ENCODE measurements at regions not wholly inside any gene's neighbourhood (a gene's known extent, or its start where the extent isn't known, plus 50 kb on each side); places are given as distances from the start of the nearest gene placed in this dataset.

GRCh38 chr3:3745693-3746092, 53.5 kb upstream of the LRRN1 start:
- DNase-seq: no peak
- intact Hi-C loops (cut with DNase I): no loop called here
- ATAC-seq: no peak

- ATAC-seq (no peak), DNase-seq (no peak)
- intact Hi-C loops (cut with DNase I): no loop called here
Measured at GRCh38 chr3:3744826-3745225, 54.4 kb upstream of the LRRN1 start.

GRCh38 chr3:3743754-3744153, 55.5 kb upstream of the LRRN1 start:
- ATAC-seq: no peak
- DNase-seq: no peak
- intact Hi-C loops (cut with DNase I): no loop called here

- intact Hi-C loops (cut with DNase I): no loop called here
- ATAC-seq: no peak
- no peak for DNase-seq
Measured at GRCh38 chr3:3740061-3740460, 59.2 kb upstream of the LRRN1 start.

GRCh38 chr3:3739330-3740060, 59.7 kb upstream of the LRRN1 start:
- ATAC-seq: peak in 1 of 2 donors; percentile 30

GRCh38 chr3:3737531-3737930, 61.7 kb upstream of the LRRN1 start:
- ATAC-seq (no peak), DNase-seq (no peak)
- intact Hi-C loops (cut with DNase I): no loop called here

More at GRCh38 chr3:3739330-3740060, 59.7 kb upstream of the LRRN1 start:
- DNase-seq: no peak
- intact Hi-C loops (cut with DNase I): no loop called here

- intact Hi-C loops (cut with DNase I): no loop called here
- no peak for ATAC-seq
- no peak for DNase-seq
Measured at GRCh38 chr3:3735919-3736318, 63.3 kb upstream of the LRRN1 start.

GRCh38 chr3:3734881-3735280, 64.3 kb upstream of the LRRN1 start:
- DNase-seq (no peak), ATAC-seq (no peak)
- intact Hi-C loops (cut with DNase I): no loop called here

GRCh38 chr3:3729261-3729660, 70.0 kb upstream of the LRRN1 start:
- ATAC-seq (no peak), DNase-seq (no peak)
- intact Hi-C loops (cut with DNase I): no loop called here

GRCh38 chr3:3726549-3726948, 72.7 kb upstream of the LRRN1 start:
- ATAC-seq (no peak), DNase-seq (no peak)
- intact Hi-C loops (cut with DNase I): no loop called here

GRCh38 chr3:3714572-3714971, 84.7 kb upstream of the LRRN1 start:
- DNase-seq: no peak
- intact Hi-C loops (cut with DNase I): no loop called here
- no peak for ATAC-seq

GRCh38 chr3:3712971-3713370, 86.3 kb upstream of the LRRN1 start:
- ATAC-seq (no peak), DNase-seq (no peak)
- intact Hi-C loops (cut with DNase I): no loop called here

GRCh38 chr3:3708769-3709115, 90.5 kb upstream of the LRRN1 start:
- intact Hi-C loops (cut with DNase I): no loop called here
- ATAC-seq (no peak), DNase-seq (no peak)

- intact Hi-C loops (cut with DNase I): no loop called here
- no peak for DNase-seq
- ATAC-seq: no peak
Measured at GRCh38 chr3:3707858-3708768, 91.1 kb upstream of the LRRN1 start.

- intact Hi-C loops (cut with DNase I): no loop called here
- no peak for DNase-seq
- ATAC-seq: peak; percentile 44 to 86
Measured at GRCh38 chr3:3705090-3705775, 94.0 kb upstream of the LRRN1 start.

- DNase-seq: no peak
- no peak for ATAC-seq
- intact Hi-C loops (cut with DNase I): no loop called here
Measured at GRCh38 chr3:3701949-3702348, 97.3 kb upstream of the LRRN1 start.

GRCh38 chr3:3699816-3700633, 99.2 kb upstream of the LRRN1 start:
- intact Hi-C loops (cut with DNase I): no loop called here
- DNase-seq: no peak
- no peak for ATAC-seq

- intact Hi-C loops (cut with DNase I): no loop called here
- no peak for ATAC-seq
- DNase-seq: no peak
Measured at GRCh38 chr3:3699407-3699806, 99.8 kb upstream of the LRRN1 start.

GRCh38 chr3:3696345-3696744, 102.9 kb upstream of the LRRN1 start:
- no peak for DNase-seq
- intact Hi-C loops (cut with DNase I): no loop called here

More at GRCh38 chr3:3696345-3696744, 102.9 kb upstream of the LRRN1 start:
- ATAC-seq: no peak

Data from left cardiac atrium (tissue), 4 donors.